NB4 (cell line): ENCODE measurements at regions not wholly inside any gene's neighbourhood (a gene's known extent, or its start where the extent isn't known, plus 50 kb on each side); places are given as distances from the start of the nearest gene placed in this dataset.
"Not testable (repeated sequence)": the region's sequence is repeated elsewhere in the genome, so short reads cannot be mapped to it uniquely, and the experiment has no call there.

Experiments used
- DNase-seq: peaks from one replicate; pipeline ENCODE4 v3.0.0; 2010; ENCODE audit warnings: low read depth
- H3K4me3 ChIP-seq: one replicate; pipeline ENCODE4 v1.5.1; 2011; ENCODE audit warnings: mild to moderate bottlenecking, low read depth, low read length, moderate library complexity
- CTCF ChIP-seq: IDR thresholded peaks from one replicate; pipeline ENCODE4 v1.5.1; 2012; ENCODE audit warnings: low read depth, low read length
- MYC ChIP-seq: IDR thresholded peaks from 2 replicates; pipeline ENCODE4 v1.6.1; 2011; ENCODE audit warnings: low read depth, low read length
- POLR2A ChIP-seq: IDR thresholded peaks from 2 replicates; pipeline ENCODE4 v1.6.1; 2011; ENCODE audit warnings: mild to moderate bottlenecking; ENCODE audit not compliant: insufficient read length; ENCODE audit errors: extremely low read depth
- TF ChIP-seq, protein P1 (sequence below): IDR thresholded peaks from 2 replicates; pipeline ENCODE4 v1.6.1; 2011; ENCODE audit warnings: low read depth, low read length

- H3K4me3 ChIP-seq, result no peak overlapping the region
- TF ChIP-seq MYC (no peak), POLR2A (no peak), CTCF (no peak)
- TF ChIP-seq, protein P1, sequence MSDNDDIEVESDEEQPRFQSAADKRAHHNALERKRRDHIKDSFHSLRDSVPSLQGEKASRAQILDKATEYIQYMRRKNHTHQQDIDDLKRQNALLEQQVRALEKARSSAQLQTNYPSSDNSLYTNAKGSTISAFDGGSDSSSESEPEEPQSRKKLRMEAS, result no peak
- DNase-seq, result no peak
Measured at GRCh38 chr14:37824939-37825712, 229.7 kb downstream of the TTC6 start.

DNA sequence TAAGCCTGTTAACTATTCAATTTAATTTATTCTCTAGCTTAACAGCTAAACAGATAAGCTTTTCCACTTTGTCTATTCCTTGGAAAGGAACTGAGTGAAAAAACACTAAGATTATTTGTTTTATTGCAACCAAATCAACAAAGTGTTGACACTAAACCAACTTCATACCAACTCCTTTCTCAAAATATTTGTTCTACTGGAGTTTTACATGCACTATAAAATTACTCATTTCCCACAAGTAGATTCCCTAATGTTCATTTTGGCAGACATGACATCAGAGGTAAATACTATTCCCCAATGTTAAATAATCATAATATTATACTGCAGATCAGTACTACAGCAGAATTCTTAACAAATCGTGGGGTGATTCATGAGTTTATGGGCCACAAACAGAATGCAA, 231.4 kb downstream of the TTC6 start:
- no peak for DNase-seq
- no peak for TF ChIP-seq MYC
- TF ChIP-seq CTCF, result no peak
- TF ChIP-seq, protein P1, result no peak
- no peak for TF ChIP-seq POLR2A
- no peak overlapping the region for H3K4me3 ChIP-seq

- no peak for DNase-seq
- no peak overlapping the region for H3K4me3 ChIP-seq
- no peak for TF ChIP-seq POLR2A
- no peak for TF ChIP-seq CTCF
- TF ChIP-seq MYC, result no peak
- TF ChIP-seq, protein P1, result no peak
Measured at GRCh38 chr14:37830271-37830670, 234.8 kb downstream of the TTC6 start.

GRCh38 chr14:37834275-37834674, 238.8 kb downstream of the TTC6 start:
- DNase-seq, result no peak
- no peak overlapping the region for H3K4me3 ChIP-seq
- TF ChIP-seq, protein P1, result no peak
- TF ChIP-seq MYC (no peak), POLR2A (no peak), CTCF (no peak)

DNA sequence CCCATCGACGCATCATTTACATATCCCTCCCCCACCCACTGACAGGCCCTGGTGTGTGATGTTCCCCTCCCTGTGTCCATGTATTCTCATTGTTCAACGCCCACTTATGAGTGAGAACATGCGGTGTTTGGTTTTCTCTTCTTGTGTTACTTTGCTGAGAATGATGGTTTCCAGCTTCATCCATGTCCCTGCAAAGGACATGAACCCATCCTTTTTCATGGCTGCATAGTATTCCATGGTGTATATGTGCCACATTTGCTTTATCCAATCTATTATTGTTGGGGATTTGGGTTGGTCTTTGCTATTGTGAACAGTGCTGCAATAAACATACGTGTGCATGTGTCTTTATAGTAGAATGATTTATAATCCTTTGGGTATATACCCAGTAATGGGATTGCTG, 243.3 kb downstream of the TTC6 start:
- not testable (repeated sequence) for DNase-seq, H3K4me3 ChIP-seq

GRCh38 chr14:37841039-37841438, 245.6 kb downstream of the TTC6 start:
- DNase-seq, H3K4me3 ChIP-seq: not testable (repeated sequence)

DNA sequence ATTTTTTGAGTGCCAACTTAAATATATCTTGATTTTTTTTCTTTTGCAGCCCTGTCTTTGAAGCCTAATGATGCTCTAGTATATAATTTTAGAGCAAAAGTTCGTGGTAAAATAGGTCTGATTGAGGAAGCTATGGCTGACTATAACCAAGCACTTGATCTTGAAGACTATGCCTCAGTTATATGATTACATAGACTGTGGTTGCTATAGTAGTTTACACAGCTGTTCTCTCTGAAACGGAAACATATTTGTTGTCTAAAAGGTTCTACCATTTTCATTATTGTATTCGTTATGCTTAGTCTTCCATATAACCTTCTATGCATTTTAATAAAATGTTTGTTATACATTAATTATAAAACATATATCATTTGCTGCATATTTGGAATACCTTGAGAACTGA, 246.7 kb downstream of the TTC6 start:
- H3K4me3 ChIP-seq, result no peak overlapping the region
- no peak for DNase-seq
- no peak for TF ChIP-seq MYC
- TF ChIP-seq CTCF, result no peak
- TF ChIP-seq, protein P1, result no peak
- TF ChIP-seq POLR2A, result no peak
